KMS-11 (cell line): ENCODE measurements at regions not wholly inside any gene's neighbourhood (a gene's known extent, or its start where the extent isn't known, plus 50 kb on each side); places are given as distances from the start of the nearest gene placed in this dataset.

ENCODE experiments used
- H2AFZ ChIP-seq: fragments of 200-600 bp; sonication (generic); 2 replicates; pipeline ENCODE4 v1.6.1; 2016; ENCODE audit warnings: antibody characterized with exemption, mixed run types, low read depth
- H3K27ac ChIP-seq: fragments of 200-600 bp; sonication (generic); 2 replicates; pipeline ENCODE4 v1.6.1; 2016; ENCODE audit warnings: mild to moderate bottlenecking, mixed run types
- H3K27me3 ChIP-seq: fragments of 200-600 bp; sonication (generic); 2 replicates; pipeline ENCODE4 v1.6.1; 2017; ENCODE audit warnings: mild to moderate bottlenecking, low read depth, mixed run types, moderate library complexity; ENCODE audit not compliant: insufficient read depth
- H3K36me3 ChIP-seq: fragments of 200-600 bp; sonication (generic); 2 replicates; pipeline ENCODE4 v1.6.1; 2017; ENCODE audit warnings: mild to moderate bottlenecking, mixed run types; ENCODE audit not compliant: insufficient read depth
- H3K4me1 ChIP-seq: fragments of 200-600 bp; sonication (generic); 2 replicates; pipeline ENCODE4 v1.6.1; 2016; ENCODE audit warnings: mild to moderate bottlenecking, low read depth, mixed run types; ENCODE audit not compliant: poor library complexity, severe bottlenecking
- H3K4me2 ChIP-seq: fragments of 200-600 bp; sonication (generic); 2 replicates; pipeline ENCODE4 v1.7.0; 2016; ENCODE audit warnings: mild to moderate bottlenecking, mixed run types
- H3K4me3 ChIP-seq: fragments of 200-600 bp; sonication (generic); IDR thresholded peaks from 2 replicates; pipeline ENCODE4 v1.6.1; 2017; ENCODE audit warnings: low read depth, low read length, mixed read lengths; ENCODE audit not compliant: insufficient read depth
- H3K79me2 ChIP-seq: fragments of 200-600 bp; sonication (generic); 2 replicates; pipeline ENCODE4 v1.6.1; 2016; ENCODE audit warnings: low read depth, mixed run types; ENCODE audit not compliant: insufficient read depth
- H3K9ac ChIP-seq: fragments of 200-600 bp; sonication (generic); 2 replicates; pipeline ENCODE4 v1.6.1; 2016; ENCODE audit warnings: mild to moderate bottlenecking, mixed run types
- H4K20me1 ChIP-seq: fragments of 200-600 bp; sonication (generic); 2 replicates; pipeline ENCODE4 v1.6.1; 2016; ENCODE audit warnings: mild to moderate bottlenecking, mixed run types; ENCODE audit not compliant: insufficient read depth
- CTCF ChIP-seq: fragments of 200-600 bp; sonication (generic); conservative IDR thresholded peaks from 2 replicates; pipeline ENCODE4 v1.6.1; 2017; ENCODE audit warnings: low read depth, mild to moderate bottlenecking, antibody characterized with exemption, low read length, moderate library complexity, mixed read lengths

- no peaks in the 10 kb centered on the region for H3K36me3 ChIP-seq
- no peak overlapping the region for H3K4me3 ChIP-seq
- TF ChIP-seq CTCF, result no peak
- H3K79me2 ChIP-seq, result no peaks in the 10 kb centered on the region
- no peak overlapping the region for H3K27ac ChIP-seq
- no peaks in the 10 kb centered on the region for H3K4me1 ChIP-seq
- no peak overlapping the region for H3K9ac ChIP-seq
- no peaks in the 10 kb centered on the region for H3K27me3 ChIP-seq
- H3K4me2 ChIP-seq, result peak overlapping the region; percentile 38
- peak overlapping the region; percentile 60 for H2AFZ ChIP-seq
- H4K20me1 ChIP-seq, result no peaks in the 10 kb centered on the region
Observed at GRCh38 chr7:25795824-25796235, 356.2 kb upstream of the NFE2L3 start.

GRCh38 chr7:25798344-25798743, 353.7 kb upstream of the NFE2L3 start:
- TF ChIP-seq CTCF, result no peak
- Histone ChIP-seq H3K4me2 (no peak overlapping the region), H3K27me3 (no peaks in the 10 kb centered on the region), H2AFZ (no peak overlapping the region), H3K79me2 (no peaks in the 10 kb centered on the region), H3K9ac (no peak overlapping the region), H3K36me3 (no peaks in the 10 kb centered on the region), H3K4me1 (no peaks in the 10 kb centered on the region), H4K20me1 (no peaks in the 10 kb centered on the region), H3K27ac (no peak overlapping the region), H3K4me3 (no peak overlapping the region)

- H3K4me2 ChIP-seq, result no peak overlapping the region
- H3K79me2 ChIP-seq, result no peaks in the 10 kb centered on the region
- no peak overlapping the region for H3K9ac ChIP-seq
- H2AFZ ChIP-seq, result no peak overlapping the region
- H3K4me1 ChIP-seq, result no peaks in the 10 kb centered on the region
- no peak for TF ChIP-seq CTCF
- H3K4me3 ChIP-seq, result no peak overlapping the region
- H3K36me3 ChIP-seq, result no peaks in the 10 kb centered on the region
- no peaks in the 10 kb centered on the region for H3K27me3 ChIP-seq
- no peaks in the 10 kb centered on the region for H4K20me1 ChIP-seq
- H3K27ac ChIP-seq, result no peak overlapping the region
Observed at GRCh38 chr7:25801214-25801613, 350.8 kb upstream of the NFE2L3 start.

GRCh38 chr7:25802057-25802456, 349.9 kb upstream of the NFE2L3 start:
- Histone ChIP-seq H4K20me1 (no peaks in the 10 kb centered on the region), H3K4me3 (no peak overlapping the region), H3K4me1 (no peaks in the 10 kb centered on the region), H3K4me2 (no peak overlapping the region), H3K27ac (no peak overlapping the region), H3K27me3 (no peaks in the 10 kb centered on the region), H3K79me2 (no peaks in the 10 kb centered on the region), H3K9ac (no peak overlapping the region), H3K36me3 (no peaks in the 10 kb centered on the region), H2AFZ (no peak overlapping the region)
- no peak for TF ChIP-seq CTCF

- Histone ChIP-seq H3K4me1 (no peaks in the 10 kb centered on the region), H4K20me1 (no peaks in the 10 kb centered on the region), H3K4me2 (no peak overlapping the region), H3K36me3 (no peaks in the 10 kb centered on the region), H2AFZ (no peak overlapping the region), H3K79me2 (no peaks in the 10 kb centered on the region), H3K27me3 (no peaks in the 10 kb centered on the region), H3K9ac (no peak overlapping the region), H3K27ac (no peak overlapping the region), H3K4me3 (no peak overlapping the region)
- TF ChIP-seq CTCF, result no peak
Observed at GRCh38 chr7:25802473-25802872, 349.5 kb upstream of the NFE2L3 start.
